ENCODE measurements at regions not wholly inside any gene's neighbourhood (a gene's known extent, or its start where the extent isn't known, plus 50 kb on each side); places are given as distances from the start of the nearest gene placed in this dataset.

DNA sequence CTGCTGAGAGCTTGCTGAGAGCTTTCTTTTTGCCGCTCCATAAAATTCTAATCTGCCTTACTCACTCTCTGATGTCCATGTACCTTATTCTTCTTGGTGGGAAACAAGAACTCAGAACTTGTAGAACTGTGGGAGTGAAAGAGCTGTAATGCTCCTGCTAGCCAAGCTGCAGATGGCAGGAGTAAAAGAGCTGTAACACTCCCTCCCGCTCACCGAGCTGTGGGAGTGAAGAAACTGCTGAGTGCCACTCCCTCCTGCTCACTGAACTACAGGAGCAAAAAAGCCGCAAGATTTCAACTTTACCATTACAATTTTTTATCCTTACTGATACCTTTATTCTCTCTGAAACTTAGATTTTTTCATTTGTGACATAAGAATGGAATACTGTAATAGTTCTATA is 199.1 kb downstream of the SI start:
- TF ChIP-seq ZFX (IDR thresholded peaks at IDR 0.05; ENCODE audit: borderline replicate concordance) (no peak), CTCF (IDR thresholded peaks at IDR 0.05) (no peak)
- no peak overlapping the region for H3K27ac ChIP-seq

GRCh38 chr3:164864454-164864853 is 213.8 kb downstream of the SI start:
- no peak overlapping the region for H3K27ac ChIP-seq
- TF ChIP-seq CTCF (IDR thresholded peaks at IDR 0.05): no peak
- TF ChIP-seq ZFX (IDR thresholded peaks at IDR 0.05; ENCODE audit: borderline replicate concordance): no peak

DNA sequence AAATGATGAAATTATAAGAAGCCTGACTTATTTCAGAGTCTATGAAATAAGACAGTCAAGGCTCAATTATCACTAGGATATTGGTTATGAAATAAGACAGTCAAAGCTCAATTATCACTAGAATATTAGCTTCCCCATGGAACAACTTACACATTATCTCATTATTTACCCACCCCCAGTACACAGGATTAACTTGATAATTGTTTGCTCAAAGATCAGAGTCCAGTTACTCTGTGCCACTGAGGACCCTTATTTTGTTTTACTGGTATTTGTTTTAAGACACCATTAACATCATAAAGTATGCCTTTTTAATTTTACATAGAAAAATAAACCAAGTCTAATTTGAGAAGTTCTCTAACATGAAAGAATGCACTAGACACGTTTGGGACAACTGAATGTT is 225.4 kb downstream of the SI start:
- peak overlapping the region; percentile 50 for H3K27ac ChIP-seq
- TF ChIP-seq ZFX (IDR thresholded peaks at IDR 0.05; ENCODE audit: borderline replicate concordance) (no peak), CTCF (IDR thresholded peaks at IDR 0.05) (no peak)

GRCh38 chr3:164851905-164852304 is 226.4 kb downstream of the SI start:
- TF ChIP-seq ZFX (IDR thresholded peaks at IDR 0.05; ENCODE audit: borderline replicate concordance) (no peak), CTCF (IDR thresholded peaks at IDR 0.05) (no peak)
- H3K27ac ChIP-seq: no peak overlapping the region

DNA sequence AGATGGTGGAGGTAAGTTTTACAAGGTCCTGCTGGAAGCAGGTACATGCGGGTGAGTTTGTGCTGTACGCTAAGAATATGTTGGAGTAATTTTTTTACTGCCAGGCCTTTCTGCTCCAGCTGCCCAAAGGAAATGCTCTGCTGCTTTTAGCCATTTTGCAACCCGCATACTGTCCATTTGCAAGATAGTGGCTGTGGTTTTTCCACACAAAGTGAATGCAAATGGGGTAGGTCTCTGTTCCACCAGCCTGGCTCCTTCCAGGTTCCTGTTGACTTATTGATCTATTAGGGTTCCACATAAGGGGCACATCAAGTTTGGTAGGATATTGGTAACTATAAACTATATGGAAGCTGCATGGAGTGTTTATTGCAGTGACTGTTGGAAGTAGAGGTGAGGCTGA is 227.1 kb downstream of the SI start:
- TF ChIP-seq CTCF (IDR thresholded peaks at IDR 0.05): no peak
- no peak for TF ChIP-seq ZFX (IDR thresholded peaks at IDR 0.05; ENCODE audit: borderline replicate concordance)
- H3K27ac ChIP-seq: no peak overlapping the region

- TF ChIP-seq CTCF (IDR thresholded peaks at IDR 0.05): no peak
- no peak for TF ChIP-seq ZFX (IDR thresholded peaks at IDR 0.05; ENCODE audit: borderline replicate concordance)
- H3K27ac ChIP-seq: no peak overlapping the region
Measured at GRCh38 chr3:164848923-164849322, 229.4 kb downstream of the SI start.

GRCh38 chr3:164845739-164846138 is 232.6 kb downstream of the SI start:
- H3K27ac ChIP-seq: no peak overlapping the region
- no peak for TF ChIP-seq ZFX (IDR thresholded peaks at IDR 0.05; ENCODE audit: borderline replicate concordance)

DNA sequence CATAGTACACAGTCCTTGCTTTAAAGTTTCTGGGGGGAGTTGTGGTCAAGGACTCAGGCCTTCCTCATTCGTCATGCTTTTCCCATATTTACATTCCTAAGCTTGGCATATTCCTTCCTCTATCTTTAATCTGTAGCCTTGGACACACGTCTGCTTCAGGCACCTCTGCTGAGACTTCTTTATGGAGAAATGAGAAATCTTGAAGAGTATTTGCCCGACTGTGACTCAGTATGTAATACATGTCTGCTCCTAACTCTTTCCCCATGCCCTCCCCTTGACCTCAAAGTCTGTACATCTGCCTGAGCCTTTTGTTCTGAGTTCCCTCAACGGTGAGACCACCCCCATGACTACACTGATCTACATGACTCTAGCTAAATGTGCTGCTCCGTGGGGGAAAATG is 246.1 kb downstream of the SI start:
- no peak for TF ChIP-seq ZFX (IDR thresholded peaks at IDR 0.05; ENCODE audit: borderline replicate concordance)
- TF ChIP-seq CTCF (IDR thresholded peaks at IDR 0.05): no peak
- H3K27ac ChIP-seq: no peak overlapping the region
